ENCODE measurements at regions not wholly inside any gene's neighbourhood (a gene's known extent, or its start where the extent isn't known, plus 50 kb on each side); places are given as distances from the start of the nearest gene placed in this dataset.

DNA sequence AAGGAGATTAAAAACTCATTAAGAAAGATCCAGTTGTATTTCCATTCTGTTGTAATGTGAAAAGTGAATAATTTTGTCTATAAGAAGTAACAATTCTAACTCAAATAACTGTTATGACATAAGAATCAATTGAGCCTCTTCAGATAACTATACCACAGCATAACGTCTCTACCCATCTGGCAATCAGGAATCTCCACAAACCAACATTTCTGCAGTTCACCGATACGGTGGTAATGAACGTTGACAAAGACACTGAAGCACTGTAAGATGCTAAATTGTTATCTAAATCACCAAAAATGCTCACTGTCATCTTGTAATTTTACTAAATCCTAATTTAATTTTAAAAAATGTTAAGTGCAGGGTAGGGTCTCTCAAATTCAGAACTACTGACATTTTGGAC, 130.9 kb upstream of the USP15 start:
- H3K27ac Mint-ChIP-seq: no peak overlapping the region
- H3K36me3 Mint-ChIP-seq (ENCODE audit: low read depth): no peaks in the 10 kb centered on the region
- peaks cover 10% of the 10 kb centered on the region for H3K27me3 Mint-ChIP-seq (ENCODE audit: low read depth)
- no peaks in the 10 kb centered on the region for H3K4me1 Mint-ChIP-seq (ENCODE audit: low read depth)
- no peaks in the 10 kb centered on the region for H3K9me3 Mint-ChIP-seq
- no peak overlapping the region for H3K4me3 Mint-ChIP-seq

- no peaks in the 10 kb centered on the region for H3K9me3 Mint-ChIP-seq
- no peaks in the 10 kb centered on the region for H3K4me1 Mint-ChIP-seq (ENCODE audit: low read depth)
- H3K27ac Mint-ChIP-seq: no peak overlapping the region
- no peaks in the 10 kb centered on the region for H3K36me3 Mint-ChIP-seq (ENCODE audit: low read depth)
- H3K27me3 Mint-ChIP-seq (ENCODE audit: low read depth): peaks cover 10% of the 10 kb centered on the region
- no peak overlapping the region for H3K4me3 Mint-ChIP-seq
Measured at GRCh38 chr12:62130402-62130801, 129.8 kb upstream of the USP15 start.

DNA sequence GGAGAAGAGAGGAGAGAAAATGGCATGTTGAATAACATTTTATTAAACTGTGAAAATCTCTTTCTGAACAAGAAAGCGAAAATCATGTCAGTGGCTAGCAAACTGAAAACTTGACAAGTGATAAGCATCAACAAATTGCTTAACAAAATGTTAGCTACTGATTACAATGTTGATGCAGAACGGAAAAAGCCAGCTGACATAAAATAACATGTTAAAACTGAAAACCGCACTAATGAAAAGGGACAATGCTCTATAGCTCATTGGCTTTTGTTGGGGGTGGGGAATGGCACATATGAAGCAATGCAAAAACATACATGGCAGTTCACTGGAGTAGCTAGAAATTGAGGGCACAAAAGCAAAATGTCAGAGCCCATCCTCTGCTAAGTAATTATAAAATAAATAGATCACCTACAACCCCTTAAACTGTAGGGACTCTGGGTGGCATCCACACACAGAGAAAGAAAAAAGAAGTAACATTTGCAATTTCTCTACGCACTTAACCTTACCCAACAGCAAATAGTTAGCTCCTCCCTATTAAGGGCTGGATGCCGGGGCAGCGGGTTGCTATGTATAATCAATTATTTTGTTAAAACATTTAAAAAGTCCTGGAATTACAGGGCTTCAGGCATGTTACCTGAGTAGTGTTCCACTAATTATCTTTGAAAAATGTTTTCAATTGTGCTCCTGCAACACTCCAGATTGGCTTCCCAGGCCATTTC, 129.2 kb upstream of the USP15 start:
- Mint-ChIP-seq H3K9me3 (no peaks in the 10 kb centered on the region), H3K36me3 (ENCODE audit: low read depth) (no peaks in the 10 kb centered on the region)

GRCh38 chr12:62133440-62133839, 126.8 kb upstream of the USP15 start:
- H3K36me3 Mint-ChIP-seq (ENCODE audit: low read depth): no peaks in the 10 kb centered on the region
- peaks cover 11% of the 10 kb centered on the region for H3K27me3 Mint-ChIP-seq (ENCODE audit: low read depth)
- H3K4me1 Mint-ChIP-seq (ENCODE audit: low read depth): no peaks in the 10 kb centered on the region
- H3K27ac Mint-ChIP-seq: no peak overlapping the region
- no peak overlapping the region for H3K4me3 Mint-ChIP-seq
- no peaks in the 10 kb centered on the region for H3K9me3 Mint-ChIP-seq

More for the DNA sequence above, 129.2 kb upstream of the USP15 start:
- Mint-ChIP-seq H3K4me1 (ENCODE audit: low read depth) (no peaks in the 10 kb centered on the region), H3K4me3 (no peak overlapping the region), H3K27me3 (ENCODE audit: low read depth) (peaks cover 10% of the 10 kb centered on the region), H3K27ac (no peak overlapping the region)

DNA sequence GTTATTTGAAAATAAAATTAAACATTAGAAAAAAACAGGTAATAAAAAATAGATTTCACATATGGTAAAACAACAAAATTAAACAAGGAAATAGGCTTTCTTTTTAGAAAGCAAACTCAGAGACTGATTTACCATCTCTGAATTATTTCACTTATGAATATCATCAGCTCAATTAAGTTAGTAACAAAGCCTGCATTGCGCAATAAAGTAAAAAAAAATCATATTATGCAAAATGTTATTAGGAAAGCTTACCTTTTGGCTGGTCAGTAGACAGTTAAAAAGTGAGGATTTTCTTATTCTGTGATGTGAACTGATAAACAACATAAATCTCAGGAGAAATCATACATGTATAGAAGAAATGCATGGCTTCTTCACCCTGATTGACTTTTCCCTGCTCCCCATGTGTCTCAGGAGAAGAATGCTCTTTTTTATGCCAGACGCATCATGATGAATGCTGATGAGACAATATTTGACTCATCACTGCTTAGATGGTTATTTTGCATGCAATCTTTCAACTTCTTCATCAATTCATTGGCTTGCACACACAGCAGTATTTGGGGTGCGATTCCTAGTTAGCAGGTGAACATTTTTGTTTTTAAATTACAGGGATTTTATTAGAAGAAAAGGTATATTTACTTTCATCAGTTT, 124.5 kb upstream of the USP15 start:
- Mint-ChIP-seq H3K9me3 (no peaks in the 10 kb centered on the region), H3K4me1 (ENCODE audit: low read depth) (no peaks in the 10 kb centered on the region), H3K36me3 (ENCODE audit: low read depth) (no peaks in the 10 kb centered on the region), H3K4me3 (no peak overlapping the region), H3K27me3 (ENCODE audit: low read depth) (peaks cover 6% of the 10 kb centered on the region), H3K27ac (no peak overlapping the region)

- Mint-ChIP-seq H3K27me3 (ENCODE audit: low read depth) (peaks cover 6% of the 10 kb centered on the region), H3K4me3 (no peak overlapping the region), H3K36me3 (ENCODE audit: low read depth) (no peaks in the 10 kb centered on the region), H3K9me3 (no peaks in the 10 kb centered on the region), H3K27ac (no peak overlapping the region), H3K4me1 (ENCODE audit: low read depth) (no peaks in the 10 kb centered on the region)
Measured at GRCh38 chr12:62136496-62136895, 123.7 kb upstream of the USP15 start.

DNA sequence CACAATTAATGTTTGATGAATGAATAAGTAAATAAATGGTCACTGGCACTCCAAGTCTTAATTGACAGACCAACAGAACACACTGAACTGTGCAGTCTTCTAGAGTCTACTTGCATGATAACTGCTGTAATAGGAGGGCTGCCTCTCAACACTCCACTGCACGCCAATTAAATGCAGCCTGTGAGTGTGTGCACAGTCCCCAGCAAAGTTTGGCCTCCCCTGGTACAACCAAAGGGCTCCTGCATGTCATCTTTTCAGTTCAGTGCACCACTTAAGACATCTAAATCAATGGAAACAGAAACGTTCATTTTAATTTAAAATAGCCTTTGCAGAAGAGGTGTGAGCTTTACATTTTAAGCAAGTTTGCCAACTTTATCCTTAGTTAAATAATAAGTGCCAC, 121.7 kb upstream of the USP15 start:
- Mint-ChIP-seq H3K9me3 (no peaks in the 10 kb centered on the region), H3K4me3 (no peak overlapping the region), H3K27ac (no peak overlapping the region), H3K4me1 (ENCODE audit: low read depth) (no peaks in the 10 kb centered on the region), H3K36me3 (ENCODE audit: low read depth) (no peaks in the 10 kb centered on the region), H3K27me3 (ENCODE audit: low read depth) (peaks cover 6% of the 10 kb centered on the region)

DNA sequence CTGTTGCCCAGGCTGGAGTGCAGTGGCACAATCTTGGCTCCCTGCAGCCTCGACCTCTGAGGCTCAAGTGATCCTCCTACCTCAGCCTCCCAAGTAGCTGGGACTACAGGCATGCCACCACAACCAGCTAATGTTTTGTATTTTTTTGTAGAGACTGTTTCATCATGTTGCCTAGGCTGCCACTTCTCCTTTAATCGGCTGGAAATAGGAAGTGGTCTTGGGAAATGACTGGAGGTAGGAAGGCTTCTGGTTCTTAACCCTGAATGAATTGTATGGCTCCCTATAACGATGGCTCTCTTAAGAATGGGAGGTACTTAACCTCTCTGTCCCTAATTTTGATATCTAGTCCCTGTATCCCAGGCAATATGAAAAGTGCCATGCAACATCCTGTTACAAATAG, 113.9 kb upstream of the USP15 start:
- no peak overlapping the region for H3K4me3 Mint-ChIP-seq
- no peaks in the 10 kb centered on the region for H3K4me1 Mint-ChIP-seq (ENCODE audit: low read depth)
- H3K27me3 Mint-ChIP-seq (ENCODE audit: low read depth): no peaks in the 10 kb centered on the region
- H3K27ac Mint-ChIP-seq: no peak overlapping the region
- H3K36me3 Mint-ChIP-seq (ENCODE audit: low read depth): no peaks in the 10 kb centered on the region
- H3K9me3 Mint-ChIP-seq: no peaks in the 10 kb centered on the region

DNA sequence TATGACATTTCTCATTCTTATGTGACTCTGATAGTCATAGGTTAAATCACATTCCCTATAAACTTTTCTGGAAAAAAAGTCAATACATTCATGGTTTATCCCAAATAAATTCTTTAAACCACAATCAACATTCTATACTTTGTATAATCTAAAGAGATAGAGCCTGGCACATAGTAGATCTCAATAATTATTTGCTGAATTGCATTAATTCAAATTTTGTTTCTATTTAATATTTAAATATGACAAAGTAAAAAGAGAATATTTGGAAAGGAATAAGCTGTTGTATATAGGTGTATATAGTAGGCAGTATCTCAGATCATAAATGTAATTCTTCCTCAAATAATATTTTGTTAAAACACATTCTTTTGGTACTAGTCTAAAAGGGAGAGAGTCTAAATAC, 102.2 kb upstream of the USP15 start:
- H3K4me1 Mint-ChIP-seq (ENCODE audit: low read depth): peaks cover 2% of the 10 kb centered on the region
- H3K27ac Mint-ChIP-seq: no peak overlapping the region
- H3K4me3 Mint-ChIP-seq: no peak overlapping the region
- H3K27me3 Mint-ChIP-seq (ENCODE audit: low read depth): no peaks in the 10 kb centered on the region
- H3K9me3 Mint-ChIP-seq: no peaks in the 10 kb centered on the region
- no peaks in the 10 kb centered on the region for H3K36me3 Mint-ChIP-seq (ENCODE audit: low read depth)

GRCh38 chr12:62158461-62159360, 101.5 kb upstream of the USP15 start:
- no peak overlapping the region for H3K27ac Mint-ChIP-seq
- no peak overlapping the region for H3K4me3 Mint-ChIP-seq
- no peaks in the 10 kb centered on the region for H3K27me3 Mint-ChIP-seq (ENCODE audit: low read depth)
- no peaks in the 10 kb centered on the region for H3K36me3 Mint-ChIP-seq (ENCODE audit: low read depth)
- H3K4me1 Mint-ChIP-seq (ENCODE audit: low read depth): peaks cover 2% of the 10 kb centered on the region
- H3K9me3 Mint-ChIP-seq: no peaks in the 10 kb centered on the region

DNA sequence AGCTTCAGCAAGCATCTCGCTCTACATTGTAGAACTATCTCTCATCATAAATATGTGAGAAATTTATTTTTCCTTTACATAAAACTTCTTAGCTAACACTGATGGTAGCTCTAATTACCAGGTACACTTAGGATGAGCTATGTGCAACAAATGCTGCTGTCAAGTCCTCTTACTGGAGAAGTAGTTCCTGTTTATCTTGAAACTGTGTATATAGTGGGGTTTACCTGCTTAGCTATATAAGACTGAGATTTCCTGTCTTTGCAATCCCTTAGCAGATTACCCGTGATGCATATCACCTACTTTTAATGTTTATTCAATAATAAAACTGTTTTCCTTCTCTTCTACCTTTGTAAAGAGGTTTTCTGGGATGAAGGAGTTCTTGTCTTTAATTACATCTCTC, 98.0 kb upstream of the USP15 start:
- H3K27me3 Mint-ChIP-seq (ENCODE audit: low read depth): peaks cover 4% of the 10 kb centered on the region
- peaks cover 2% of the 10 kb centered on the region for H3K4me1 Mint-ChIP-seq (ENCODE audit: low read depth)
- no peak overlapping the region for H3K27ac Mint-ChIP-seq
- H3K4me3 Mint-ChIP-seq: no peak overlapping the region
- H3K36me3 Mint-ChIP-seq (ENCODE audit: low read depth): no peaks in the 10 kb centered on the region
- H3K9me3 Mint-ChIP-seq: no peaks in the 10 kb centered on the region

GRCh38 chr12:62163368-62163767, 96.8 kb upstream of the USP15 start:
- Mint-ChIP-seq H3K9me3 (no peaks in the 10 kb centered on the region), H3K4me1 (ENCODE audit: low read depth) (peaks cover under 1% of the 10 kb centered on the region), H3K27ac (no peak overlapping the region), H3K27me3 (ENCODE audit: low read depth) (peaks cover 4% of the 10 kb centered on the region), H3K36me3 (ENCODE audit: low read depth) (no peaks in the 10 kb centered on the region), H3K4me3 (no peak overlapping the region)

- Mint-ChIP-seq H3K9me3 (no peaks in the 10 kb centered on the region), H3K36me3 (ENCODE audit: low read depth) (no peaks in the 10 kb centered on the region), H3K4me3 (no peak overlapping the region), H3K4me1 (ENCODE audit: low read depth) (no peaks in the 10 kb centered on the region), H3K27me3 (ENCODE audit: low read depth) (peaks cover 4% of the 10 kb centered on the region), H3K27ac (no peak overlapping the region)
Measured at GRCh38 chr12:62164036-62164435, 96.2 kb upstream of the USP15 start.

DNA sequence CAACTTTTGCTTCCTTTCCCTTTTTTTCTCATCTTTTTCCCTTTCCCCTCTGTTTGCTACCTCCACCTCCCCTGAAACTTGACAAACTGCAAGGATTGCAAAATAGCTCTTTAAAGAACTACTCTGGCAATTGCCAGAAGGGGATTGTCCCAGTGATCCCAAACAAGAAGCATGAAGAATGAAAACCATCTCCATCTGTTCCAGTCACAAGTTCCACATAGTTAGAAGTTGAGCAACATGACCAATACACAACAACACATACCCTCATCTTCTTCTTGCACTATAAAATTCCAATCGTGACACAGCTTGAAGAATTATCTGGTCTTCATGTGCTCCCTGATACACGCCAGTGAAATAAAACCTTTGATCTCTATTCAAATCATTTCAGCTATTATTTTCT, 93.7 kb upstream of the USP15 start:
- no peaks in the 10 kb centered on the region for H3K9me3 Mint-ChIP-seq
- H3K27me3 Mint-ChIP-seq (ENCODE audit: low read depth): peaks cover 4% of the 10 kb centered on the region
- no peaks in the 10 kb centered on the region for H3K4me1 Mint-ChIP-seq (ENCODE audit: low read depth)
- no peaks in the 10 kb centered on the region for H3K36me3 Mint-ChIP-seq (ENCODE audit: low read depth)
- H3K27ac Mint-ChIP-seq: no peak overlapping the region
- H3K4me3 Mint-ChIP-seq: no peak overlapping the region

DNA sequence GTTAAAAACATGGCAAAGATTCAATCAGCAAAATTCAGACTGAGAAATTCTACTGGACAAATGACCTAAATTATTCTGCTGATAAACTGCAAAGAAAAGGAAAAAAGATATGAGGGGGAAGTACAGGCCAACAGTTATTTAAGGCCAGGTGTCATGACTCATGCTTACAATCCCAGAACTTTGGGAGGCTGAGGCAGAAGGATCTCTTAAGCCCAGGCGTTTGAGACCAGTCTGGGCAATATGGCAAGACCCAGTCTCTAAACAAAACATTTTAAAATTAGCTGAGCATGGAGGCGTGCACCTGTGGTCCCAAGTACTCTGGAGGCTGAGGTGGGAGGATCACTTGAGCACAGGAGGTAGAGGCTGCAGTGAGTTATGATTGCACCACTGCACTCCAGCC, 91.8 kb upstream of the USP15 start:
- Mint-ChIP-seq H3K27ac (no peak overlapping the region), H3K36me3 (ENCODE audit: low read depth) (no peaks in the 10 kb centered on the region), H3K9me3 (no peaks in the 10 kb centered on the region), H3K4me3 (no peak overlapping the region), H3K27me3 (ENCODE audit: low read depth) (peaks cover 8% of the 10 kb centered on the region), H3K4me1 (ENCODE audit: low read depth) (no peaks in the 10 kb centered on the region)
